RWPE2 (cell line): ENCODE measurements at regions not wholly inside any gene's neighbourhood (a gene's known extent, or its start where the extent isn't known, plus 50 kb on each side); places are given as distances from the start of the nearest gene placed in this dataset.

ENCODE experiments used
- ATAC-seq: fragments of 200-7000 bp; cut with Tn5 transposase; 3 replicates; pipeline ENCODE4 v1.9.1; 2021; ENCODE audit warnings: low read depth
- DNase-seq: peaks from one replicate; pipeline ENCODE4 v3.0.0-alpha.2; 2020; ENCODE audit warnings: low spot score
- H3K27ac ChIP-seq: fragments of 450-650 bp; 2 replicates; pipeline ENCODE4 v1.5.1; 2017; ENCODE audit warnings: mild to moderate bottlenecking; ENCODE audit not compliant: poor library complexity, severe bottlenecking
- H3K27me3 ChIP-seq: fragments of 250-450 bp; sonication (Bioruptor Pico); 2 replicates; pipeline ENCODE4 v1.5.1; 2021; ENCODE audit warnings: mild to moderate bottlenecking, moderate library complexity; ENCODE audit not compliant: insufficient read depth, poor library complexity, severe bottlenecking
- H3K36me3 ChIP-seq: fragments of 250-450 bp; sonication (Bioruptor Pico); 2 replicates; pipeline ENCODE4 v1.5.1; 2020; ENCODE audit warnings: low read depth, mild to moderate bottlenecking, moderate library complexity
- H3K4me1 ChIP-seq: fragments of 250-450 bp; sonication (Bioruptor Pico); 2 replicates; pipeline ENCODE4 v1.5.1; 2021; ENCODE audit warnings: mild to moderate bottlenecking, moderate library complexity; ENCODE audit not compliant: insufficient read depth, poor library complexity, severe bottlenecking
- H3K4me3 ChIP-seq: fragments of 250-450 bp; sonication (Bioruptor Pico); 2 replicates; pipeline ENCODE4 v1.5.1; 2021; ENCODE audit warnings: mild to moderate bottlenecking, moderate library complexity; ENCODE audit not compliant: severe bottlenecking
- H3K9me3 ChIP-seq: fragments of 250-450 bp; sonication (Bioruptor Pico); 2 replicates; pipeline ENCODE4 v1.5.1; 2021; ENCODE audit warnings: mild to moderate bottlenecking, moderate library complexity; ENCODE audit not compliant: severe bottlenecking
- TF ChIP-seq, protein P1 (sequence below): fragments of 450-650 bp; IDR thresholded peaks from one replicate; pipeline ENCODE4 v1.5.1; 2017; ENCODE audit warnings: mild to moderate bottlenecking, moderate library complexity; ENCODE audit not compliant: poor library complexity, severe bottlenecking

- no peaks in the 10 kb centered on the region for H3K27me3 ChIP-seq
- no peak overlapping the region for H3K27ac ChIP-seq
- TF ChIP-seq, protein P1, sequence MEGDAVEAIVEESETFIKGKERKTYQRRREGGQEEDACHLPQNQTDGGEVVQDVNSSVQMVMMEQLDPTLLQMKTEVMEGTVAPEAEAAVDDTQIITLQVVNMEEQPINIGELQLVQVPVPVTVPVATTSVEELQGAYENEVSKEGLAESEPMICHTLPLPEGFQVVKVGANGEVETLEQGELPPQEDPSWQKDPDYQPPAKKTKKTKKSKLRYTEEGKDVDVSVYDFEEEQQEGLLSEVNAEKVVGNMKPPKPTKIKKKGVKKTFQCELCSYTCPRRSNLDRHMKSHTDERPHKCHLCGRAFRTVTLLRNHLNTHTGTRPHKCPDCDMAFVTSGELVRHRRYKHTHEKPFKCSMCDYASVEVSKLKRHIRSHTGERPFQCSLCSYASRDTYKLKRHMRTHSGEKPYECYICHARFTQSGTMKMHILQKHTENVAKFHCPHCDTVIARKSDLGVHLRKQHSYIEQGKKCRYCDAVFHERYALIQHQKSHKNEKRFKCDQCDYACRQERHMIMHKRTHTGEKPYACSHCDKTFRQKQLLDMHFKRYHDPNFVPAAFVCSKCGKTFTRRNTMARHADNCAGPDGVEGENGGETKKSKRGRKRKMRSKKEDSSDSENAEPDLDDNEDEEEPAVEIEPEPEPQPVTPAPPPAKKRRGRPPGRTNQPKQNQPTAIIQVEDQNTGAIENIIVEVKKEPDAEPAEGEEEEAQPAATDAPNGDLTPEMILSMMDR, result no peak
- no peak overlapping the region for H3K4me3 ChIP-seq
- no peaks in the 10 kb centered on the region for H3K36me3 ChIP-seq
- H3K4me1 ChIP-seq, result no peaks in the 10 kb centered on the region
- H3K9me3 ChIP-seq, result no peaks in the 10 kb centered on the region
- ATAC-seq (no peak), DNase-seq (no peak)
Observed at GRCh38 chr11:69869311-69869939, 50.2 kb upstream of the FGF3 start.

DNA sequence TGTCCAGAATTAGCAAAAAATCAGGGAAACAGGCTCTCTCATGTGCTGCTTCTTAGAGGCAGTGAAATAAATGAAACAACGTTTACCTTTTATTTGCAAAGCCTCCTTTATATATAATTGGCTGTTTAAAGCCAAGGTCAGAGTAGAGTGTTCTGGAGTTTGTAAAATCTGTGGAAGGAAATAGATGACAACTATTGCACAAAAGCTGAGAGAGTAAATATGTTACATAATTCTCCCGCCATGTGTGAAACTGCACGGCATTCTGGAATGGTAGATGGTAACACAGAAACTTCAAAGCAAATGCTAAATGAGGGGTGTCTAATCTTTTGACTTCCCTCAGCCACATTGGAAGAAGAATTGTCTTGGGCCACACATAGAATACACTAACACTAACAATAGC lies 51.5 kb upstream of the FGF3 start:
- TF ChIP-seq, protein P1, result no peak
- ATAC-seq, result no peak
- Histone ChIP-seq H3K27ac (no peak overlapping the region), H3K9me3 (no peaks in the 10 kb centered on the region), H3K4me1 (no peaks in the 10 kb centered on the region), H3K4me3 (no peak overlapping the region), H3K36me3 (no peaks in the 10 kb centered on the region), H3K27me3 (no peaks in the 10 kb centered on the region)
- no peak for DNase-seq

DNA sequence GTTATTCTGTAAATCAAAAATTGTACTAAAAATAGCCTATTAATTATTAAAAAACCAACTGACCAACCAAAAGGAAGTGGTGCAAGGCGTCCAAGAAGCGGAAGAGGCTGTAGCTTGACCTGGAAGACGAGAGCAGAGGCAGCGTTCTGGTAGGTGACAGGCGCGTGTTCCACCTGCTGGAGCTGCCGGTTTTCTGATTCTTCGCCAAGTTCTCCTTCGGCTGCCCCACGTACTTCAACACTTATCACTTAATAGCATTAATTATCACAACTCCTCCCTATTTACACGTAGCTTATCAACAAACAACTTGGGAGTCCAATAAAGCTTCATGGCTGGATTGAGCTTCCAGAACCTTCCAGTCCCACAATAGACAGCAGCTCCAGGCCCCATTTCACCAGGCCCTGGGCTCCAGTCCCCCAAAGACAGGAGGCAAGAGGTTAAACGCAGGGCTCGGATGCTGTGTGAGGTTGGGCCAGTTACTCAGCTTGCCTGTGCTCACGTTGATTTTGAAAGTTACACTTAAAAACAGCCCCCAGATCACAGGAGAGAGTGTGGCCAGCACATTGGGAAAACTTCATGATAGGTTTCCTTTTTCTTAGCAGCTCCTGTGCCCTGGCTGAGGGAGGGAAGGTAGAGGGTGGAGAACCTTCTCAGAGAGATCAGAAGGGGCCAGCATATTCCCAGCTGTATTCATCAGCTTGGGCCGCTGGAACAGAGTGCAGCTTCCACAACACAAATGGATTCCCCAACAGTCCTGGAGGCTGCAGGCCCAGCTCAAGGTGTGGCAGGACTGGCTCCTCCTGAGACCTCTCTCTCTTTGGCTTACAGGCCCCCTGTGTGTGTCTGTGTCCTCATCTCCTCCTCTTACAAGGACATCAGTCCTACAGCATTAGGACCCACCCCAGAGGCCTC lies 54.2 kb upstream of the FGF3 start:
- no peaks in the 10 kb centered on the region for H3K4me1 ChIP-seq
- DNase-seq, result no peak
- no peaks in the 10 kb centered on the region for H3K27me3 ChIP-seq
- ATAC-seq, result no peak
- no peak overlapping the region for H3K27ac ChIP-seq
- no peaks in the 10 kb centered on the region for H3K9me3 ChIP-seq
- H3K4me3 ChIP-seq, result no peak overlapping the region
- H3K36me3 ChIP-seq, result no peaks in the 10 kb centered on the region
- TF ChIP-seq, protein P1, result no peak

DNA sequence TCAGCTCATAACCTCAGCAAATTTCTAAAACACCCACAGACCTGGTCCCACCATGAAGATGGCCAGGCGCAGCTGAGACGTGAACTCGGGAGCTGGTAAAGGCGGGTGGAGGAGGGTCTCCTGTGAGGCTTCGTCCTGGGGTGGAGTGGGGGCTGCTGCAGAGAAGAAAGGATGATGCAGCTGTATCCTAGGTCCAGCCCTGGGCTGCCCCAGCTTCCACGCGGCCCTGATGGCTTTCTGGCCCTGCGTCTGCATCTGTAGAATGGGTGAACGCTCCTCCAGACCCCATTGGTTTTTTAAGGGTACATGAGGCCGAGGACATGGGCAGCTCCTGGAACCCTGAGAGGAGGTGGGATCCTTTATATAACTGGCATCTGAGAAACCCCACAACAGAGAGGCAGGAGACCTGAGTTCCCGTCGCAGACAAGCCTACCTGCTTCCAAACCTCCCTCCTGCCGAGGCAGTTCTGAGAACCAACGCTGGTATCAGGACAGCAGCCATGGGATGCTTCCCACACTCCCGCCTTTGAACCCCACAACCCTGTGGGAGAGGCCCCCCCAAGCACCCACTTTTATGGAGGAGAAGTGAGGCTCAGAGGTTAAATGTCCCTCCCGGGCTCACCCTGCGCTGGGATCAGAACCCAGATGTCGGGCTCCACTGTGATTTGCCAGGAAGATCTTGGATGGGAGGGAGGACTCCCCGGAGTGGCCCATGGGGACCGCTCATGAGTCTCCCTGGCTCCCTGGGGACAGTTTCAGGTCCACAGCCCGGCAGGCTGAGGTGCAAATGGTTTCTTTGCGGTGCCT lies 55.2 kb upstream of the FGF3 start:
- Histone ChIP-seq H3K4me3 (no peak overlapping the region), H3K4me1 (no peaks in the 10 kb centered on the region), H3K27ac (no peak overlapping the region), H3K27me3 (no peaks in the 10 kb centered on the region), H3K36me3 (no peaks in the 10 kb centered on the region), H3K9me3 (no peaks in the 10 kb centered on the region)
- DNase-seq, result no peak
- ATAC-seq, result no peak
- TF ChIP-seq, protein P1, result no peak
